GM20000 (cell line): ENCODE measurements at regions not wholly inside any gene's neighbourhood (a gene's known extent, or its start where the extent isn't known, plus 50 kb on each side); places are given as distances from the start of the nearest gene placed in this dataset.

Source experiments
- DNase-seq: peaks from one replicate; pipeline ENCODE4 v3.0.0; 2012; ENCODE audit warnings: low spot score
- TF ChIP-seq, protein P1 (sequence below): IDR thresholded peaks from 2 replicates; pipeline ENCODE4 v1.5.1; 2012; ENCODE audit warnings: mild to moderate bottlenecking, control low read depth; ENCODE audit errors: extremely low read depth, missing control alignments

DNA sequence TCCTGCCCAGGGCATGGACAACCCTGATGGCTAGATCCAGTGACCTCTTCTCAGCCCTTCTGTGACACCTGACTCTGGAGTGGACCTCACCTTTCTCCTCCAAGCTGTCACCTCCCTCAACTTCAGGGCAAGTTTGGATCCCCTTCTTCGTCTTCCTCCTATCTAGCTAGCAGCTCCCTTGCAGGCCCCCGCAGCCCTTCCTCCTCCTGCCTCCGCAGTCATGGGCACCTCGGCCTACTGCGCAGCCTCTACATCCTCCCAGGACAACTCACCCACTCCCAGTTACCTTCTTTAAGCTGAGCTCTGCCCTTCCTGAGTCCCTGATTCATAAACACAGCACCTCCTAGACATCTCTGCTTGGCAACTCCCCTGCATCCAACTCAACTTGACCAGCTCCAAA is 61.3 kb upstream of the ID3 start:
- TF ChIP-seq, protein P1, sequence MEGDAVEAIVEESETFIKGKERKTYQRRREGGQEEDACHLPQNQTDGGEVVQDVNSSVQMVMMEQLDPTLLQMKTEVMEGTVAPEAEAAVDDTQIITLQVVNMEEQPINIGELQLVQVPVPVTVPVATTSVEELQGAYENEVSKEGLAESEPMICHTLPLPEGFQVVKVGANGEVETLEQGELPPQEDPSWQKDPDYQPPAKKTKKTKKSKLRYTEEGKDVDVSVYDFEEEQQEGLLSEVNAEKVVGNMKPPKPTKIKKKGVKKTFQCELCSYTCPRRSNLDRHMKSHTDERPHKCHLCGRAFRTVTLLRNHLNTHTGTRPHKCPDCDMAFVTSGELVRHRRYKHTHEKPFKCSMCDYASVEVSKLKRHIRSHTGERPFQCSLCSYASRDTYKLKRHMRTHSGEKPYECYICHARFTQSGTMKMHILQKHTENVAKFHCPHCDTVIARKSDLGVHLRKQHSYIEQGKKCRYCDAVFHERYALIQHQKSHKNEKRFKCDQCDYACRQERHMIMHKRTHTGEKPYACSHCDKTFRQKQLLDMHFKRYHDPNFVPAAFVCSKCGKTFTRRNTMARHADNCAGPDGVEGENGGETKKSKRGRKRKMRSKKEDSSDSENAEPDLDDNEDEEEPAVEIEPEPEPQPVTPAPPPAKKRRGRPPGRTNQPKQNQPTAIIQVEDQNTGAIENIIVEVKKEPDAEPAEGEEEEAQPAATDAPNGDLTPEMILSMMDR: no peak
- DNase-seq: no peak

DNA sequence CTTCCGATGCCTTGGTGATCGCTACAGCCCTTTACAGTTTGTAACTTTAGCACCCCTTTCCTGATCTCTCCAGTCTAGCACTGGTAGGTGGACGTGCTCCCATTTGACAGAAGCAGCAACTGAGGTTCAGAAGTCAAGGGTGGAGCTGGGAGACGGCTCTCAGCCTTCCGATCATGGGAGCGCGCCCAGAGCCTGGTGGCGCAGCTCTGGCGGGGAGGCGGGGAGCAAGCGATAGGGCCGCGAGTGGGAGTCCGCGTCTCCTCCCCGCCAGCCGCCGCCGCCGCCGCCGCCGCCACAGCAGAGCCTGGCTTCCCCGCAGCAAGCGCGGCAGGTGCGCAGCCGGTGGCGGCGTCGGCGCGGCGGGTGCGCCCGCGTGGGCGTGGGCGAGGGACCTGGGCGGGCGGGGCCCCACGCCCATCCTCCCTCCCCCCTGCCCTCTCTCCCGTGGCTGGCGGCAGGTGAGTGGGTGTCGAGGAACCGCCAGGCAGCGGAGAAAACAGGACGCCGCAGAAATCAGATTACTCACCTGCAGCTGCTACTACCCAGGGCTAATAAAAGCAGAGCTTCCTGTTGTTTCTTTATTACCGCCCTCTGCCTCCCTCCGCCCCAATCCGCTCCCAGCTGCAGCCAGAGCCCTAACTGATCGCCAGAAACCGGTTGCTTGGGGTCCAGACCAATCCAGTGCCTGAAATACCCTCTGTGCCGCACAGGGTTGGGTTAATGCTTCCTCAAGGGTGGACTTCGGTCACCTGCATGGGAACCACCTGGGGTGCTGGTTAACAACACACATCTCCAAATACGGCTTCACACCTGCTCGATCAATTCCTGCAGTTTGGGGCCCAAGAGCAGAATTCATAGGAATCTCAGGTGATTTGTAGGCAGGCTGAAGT is 60.2 kb upstream of the ID3 start:
- DNase-seq: peak; percentile 88
- TF ChIP-seq, protein P1: no peak

DNA sequence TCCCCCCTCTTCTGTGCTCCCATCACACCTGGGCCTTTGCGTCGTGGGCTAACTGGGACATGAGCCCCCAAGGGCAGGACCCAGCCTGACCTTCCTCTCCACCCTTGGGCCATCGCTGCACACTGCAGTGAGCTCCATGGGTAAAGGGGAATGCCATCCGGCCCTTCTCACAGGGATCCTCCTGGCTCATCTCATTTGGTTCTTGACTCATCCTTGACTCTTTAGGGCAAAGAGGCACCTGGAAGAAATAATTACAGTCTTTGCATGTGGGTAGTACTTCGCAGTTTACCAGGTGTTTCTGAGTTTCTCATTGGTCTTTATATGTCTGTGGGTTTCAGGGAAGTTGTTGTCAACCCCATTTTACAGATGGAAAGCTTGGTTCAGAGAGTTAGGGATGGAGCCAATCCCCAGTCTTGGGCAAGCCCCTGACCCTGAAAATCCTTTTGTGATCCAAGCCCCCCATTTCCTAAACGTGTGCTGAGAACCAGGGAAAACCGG is 59.3 kb upstream of the ID3 start:
- no peak for DNase-seq
- TF ChIP-seq, protein P1: no peak

DNA sequence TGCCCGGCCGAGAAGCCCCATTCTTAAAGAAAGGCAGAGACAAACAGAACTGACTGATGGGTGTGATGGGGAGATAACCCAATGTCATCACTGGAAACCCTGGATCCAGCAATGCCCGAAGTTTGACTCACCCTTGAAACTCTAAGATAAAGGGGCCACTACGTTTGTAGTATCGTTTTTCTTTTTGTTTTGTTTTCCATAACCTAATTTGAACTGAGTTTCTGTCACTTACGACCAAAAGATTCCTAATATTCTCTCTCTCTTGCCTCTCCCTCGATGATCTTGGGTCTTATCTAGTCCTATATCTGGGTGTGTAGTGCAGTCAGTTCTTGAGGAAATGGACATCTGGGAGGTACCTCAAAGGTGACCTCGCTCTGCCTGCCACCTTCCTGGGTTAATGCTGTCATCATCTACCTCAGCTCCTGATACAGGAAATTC is 57.8 kb upstream of the ID3 start:
- DNase-seq: no peak
- TF ChIP-seq, protein P1: no peak

DNA sequence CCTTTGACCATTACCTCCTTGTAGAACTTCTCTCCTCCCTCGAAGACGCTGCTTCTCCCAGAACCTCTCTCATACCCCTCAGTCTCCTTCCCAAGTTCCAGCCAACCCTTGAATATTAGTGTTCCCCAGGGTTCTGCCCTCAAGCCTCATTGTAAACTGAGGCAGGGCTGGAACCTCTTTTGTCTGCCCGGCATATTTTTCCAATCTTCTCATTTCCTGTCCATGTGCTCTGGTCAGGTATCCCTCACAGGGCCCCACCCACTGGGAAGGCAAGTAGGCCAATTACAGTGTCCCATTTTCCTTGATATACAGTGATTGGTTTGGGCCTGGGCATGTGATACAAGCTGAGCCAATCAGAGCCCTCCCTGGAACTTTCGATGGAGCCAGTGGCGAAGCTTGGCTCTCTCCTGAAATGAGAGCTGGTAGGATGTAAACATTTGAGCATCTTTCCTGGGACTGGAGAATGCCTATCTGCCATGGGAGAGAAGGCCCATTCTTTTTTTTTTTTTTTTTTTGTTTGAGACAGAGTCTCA is 57.1 kb upstream of the ID3 start:
- DNase-seq: no peak
- TF ChIP-seq, protein P1: no peak

DNA sequence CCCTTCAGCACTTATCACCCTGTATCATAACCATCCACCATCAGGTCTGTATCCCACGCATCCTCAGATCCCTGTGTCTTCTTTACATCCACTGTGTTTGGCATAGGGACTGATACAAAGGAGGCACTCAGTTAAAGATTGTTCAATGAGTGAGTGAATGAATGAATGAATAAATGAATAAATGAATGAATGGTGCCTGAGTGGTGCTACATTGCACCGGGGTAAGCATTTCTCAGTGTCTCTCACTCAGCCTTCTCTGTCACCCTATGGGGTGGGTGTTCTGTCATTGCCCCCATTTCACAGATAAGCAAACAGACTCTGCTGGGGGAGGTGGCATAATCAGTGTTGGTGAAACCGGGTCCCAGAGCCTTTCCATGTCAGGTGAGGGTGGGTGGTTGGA is 56.6 kb upstream of the ID3 start:
- TF ChIP-seq, protein P1: no peak
- DNase-seq: no peak

DNA sequence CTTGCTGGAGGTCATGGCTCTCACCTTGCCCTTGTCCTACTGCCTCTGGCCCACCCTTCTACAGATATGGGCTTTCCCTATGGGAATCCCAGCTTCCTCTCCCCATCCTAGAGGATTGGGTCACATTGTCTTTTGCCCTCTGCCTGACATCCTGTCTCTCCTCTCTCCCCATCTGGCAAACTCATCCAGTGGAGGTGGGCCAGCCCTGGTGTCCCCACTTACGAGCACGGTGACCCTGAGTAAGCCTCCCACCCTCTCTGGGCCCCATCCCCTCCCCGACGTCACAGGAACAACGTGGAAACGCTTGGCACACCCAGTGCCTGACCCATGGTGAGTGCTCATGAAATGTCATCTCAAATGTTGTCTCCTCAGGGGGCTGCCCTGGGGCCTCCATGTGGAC is 56.1 kb upstream of the ID3 start:
- TF ChIP-seq, protein P1: no peak
- no peak for DNase-seq
